GM23248 (cell line): ENCODE measurements at regions not wholly inside any gene's neighbourhood (a gene's known extent, or its start where the extent isn't known, plus 50 kb on each side); places are given as distances from the start of the nearest gene placed in this dataset.

ENCODE experiments used
- DNase-seq: peaks from one replicate; pipeline ENCODE4 v3.0.0-alpha.2; 2015
- H2AFZ ChIP-seq: fragments of 200-600 bp; sonication (generic); 2 replicates; pipeline ENCODE4 v1.6.1; 2016; ENCODE audit warnings: antibody characterized with exemption
- H3F3A ChIP-seq: fragments of 200-600 bp; sonication (generic); 2 replicates; pipeline ENCODE4 v1.6.1; 2016; ENCODE audit warnings: mild to moderate bottlenecking, antibody characterized with exemption, mixed run types; ENCODE audit not compliant: insufficient read depth
- H3K27ac ChIP-seq: fragments of 200-600 bp; sonication (generic); 2 replicates; pipeline ENCODE4 v1.5.1; 2016; ENCODE audit warnings: mild to moderate bottlenecking
- H3K27me3 ChIP-seq: fragments of 200-600 bp; sonication (generic); replicated peaks from 2 replicates; pipeline ENCODE4 v1.6.1; 2016; ENCODE audit warnings: mild to moderate bottlenecking; ENCODE audit not compliant: insufficient read depth
- H3K36me3 ChIP-seq: fragments of 200-600 bp; sonication (generic); 2 replicates; pipeline ENCODE4 v1.6.1; 2016; ENCODE audit warnings: low read depth, mild to moderate bottlenecking
- H3K4me1 ChIP-seq: fragments of 200-600 bp; sonication (generic); 2 replicates; pipeline ENCODE4 v1.6.1; 2016; ENCODE audit warnings: mild to moderate bottlenecking; ENCODE audit not compliant: insufficient read depth
- H3K4me2 ChIP-seq: fragments of 200-600 bp; sonication (generic); one replicate; pipeline ENCODE4 v1.6.1; 2016; ENCODE audit warnings: mild to moderate bottlenecking; ENCODE audit not compliant: unreplicated experiment
- H3K4me3 ChIP-seq: fragments of 200-600 bp; sonication (generic); 2 replicates; pipeline ENCODE4 v1.5.1; 2016; ENCODE audit warnings: mild to moderate bottlenecking
- H3K79me2 ChIP-seq: fragments of 200-600 bp; sonication (generic); 2 replicates; pipeline ENCODE4 v1.6.1; 2016; ENCODE audit warnings: mild to moderate bottlenecking; ENCODE audit not compliant: insufficient read depth
- H3K9ac ChIP-seq: fragments of 200-600 bp; sonication (generic); 2 replicates; pipeline ENCODE4 v1.6.1; 2016; ENCODE audit warnings: mild to moderate bottlenecking
- H3K9me2 ChIP-seq: fragments of 200-600 bp; sonication (generic); 2 replicates; pipeline ENCODE4 v1.6.1; 2016; ENCODE audit warnings: mixed run types, mild to moderate bottlenecking, moderate library complexity; ENCODE audit not compliant: insufficient read depth
- H3K9me3 ChIP-seq: fragments of 200-600 bp; sonication (generic); one replicate; pipeline ENCODE4 v1.6.1; 2017; ENCODE audit warnings: low read depth
- H4K20me1 ChIP-seq: fragments of 200-600 bp; sonication (generic); 2 replicates; pipeline ENCODE4 v1.6.0; 2016; ENCODE audit not compliant: insufficient read depth
- EZH2 ChIP-seq: fragments of 200-600 bp; sonication (generic); IDR thresholded peaks from 2 replicates; pipeline ENCODE4 v1.6.1; 2018; ENCODE audit warnings: antibody characterized with exemption, mild to moderate bottlenecking; ENCODE audit not compliant: insufficient read depth, poor library complexity, severe bottlenecking
- EZH2phosphoT487 ChIP-seq: fragments of 200-600 bp; sonication (generic); IDR thresholded peaks from 2 replicates; pipeline ENCODE4 v1.6.1; 2018; ENCODE audit warnings: antibody characterized with exemption, moderate library complexity, mild to moderate bottlenecking, low read depth; ENCODE audit not compliant: insufficient read depth
- WGBS, 2 experiments: methylation state at CpG; one replicate each; pipeline ENCODE4 v1.1.6; 2015 to 2017; ENCODE audit warnings: low lambda C conversion rate in 2 of 2, low coverage in 1 of 2; ENCODE audit errors: missing lambda C conversion rate in 2 of 2; 5-methylcytosine and 5-hydroxymethylcytosine counted together
- in situ Hi-C: fragments of 300-500 bp; cut with MboI; formaldehyde crosslinking; loops from 2 replicates; pipeline ENCODE4 v1.15.0; 2020

DNA sequence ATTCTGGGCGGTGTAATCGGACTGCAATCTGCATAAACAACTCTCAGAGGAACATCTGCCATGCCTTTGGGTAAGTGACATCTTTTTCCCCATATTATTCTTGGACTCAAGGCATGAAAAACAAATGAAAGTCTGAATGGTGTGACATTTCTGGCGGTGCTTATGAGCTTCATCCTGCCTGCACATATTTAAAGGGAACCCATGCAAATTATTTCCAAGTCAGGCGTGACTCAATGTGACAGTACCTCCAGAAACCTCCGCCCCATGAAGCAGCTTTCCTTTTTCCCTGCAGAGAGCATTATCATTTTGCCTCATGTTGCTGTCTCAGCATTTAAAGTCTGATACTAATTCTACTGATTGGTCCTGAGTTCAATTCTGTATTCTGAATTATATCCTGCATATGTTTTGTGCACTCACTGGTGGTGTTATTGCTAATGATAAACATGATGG, 585.4 kb downstream of the SNAPC1 start:
- no peaks in the 10 kb centered on the region for H3K36me3 ChIP-seq
- no peak overlapping the region for H3K4me3 ChIP-seq
- H3K4me1 ChIP-seq = no peaks in the 10 kb centered on the region
- DNase-seq = no peak
- TF ChIP-seq EZH2 (no peak), EZH2phosphoT487 (no peak)
- in situ Hi-C loops = no loop called here
- H3K9ac ChIP-seq = no peak overlapping the region
- H3K9me3 ChIP-seq = no peaks in the 10 kb centered on the region
- H3K4me2 ChIP-seq = no peak overlapping the region
- H3K9me2 ChIP-seq = no peaks in the 10 kb centered on the region
- H3K27ac ChIP-seq = no peak overlapping the region
- no peaks in the 10 kb centered on the region for H3K27me3 ChIP-seq
- H3F3A ChIP-seq = no peaks in the 10 kb centered on the region
- WGBS, 2 experiments = 9 to 10% methylated on average over 5 of the region's 5 CpGs
- H4K20me1 ChIP-seq = no peaks in the 10 kb centered on the region
- no peaks in the 10 kb centered on the region for H3K79me2 ChIP-seq
- H2AFZ ChIP-seq = no peak overlapping the region

DNA sequence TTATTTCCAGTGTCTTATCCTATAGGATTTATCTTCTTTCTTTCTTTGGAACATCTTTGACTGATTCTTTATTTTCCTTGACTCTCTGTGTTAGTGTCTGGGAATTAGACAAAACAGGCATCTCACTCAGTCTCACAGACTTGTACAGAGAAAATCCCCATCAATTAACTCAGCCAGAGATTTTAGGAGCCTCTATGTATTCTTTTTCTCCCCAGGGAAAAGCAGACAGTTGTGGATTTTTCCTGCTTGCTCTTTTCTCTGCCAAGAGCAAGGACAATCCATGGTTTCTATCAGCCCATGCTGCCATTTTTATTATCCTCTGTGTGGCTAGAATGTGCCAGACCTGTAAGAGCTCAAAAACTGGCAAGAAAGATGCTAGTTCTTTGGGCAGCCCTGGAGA, 595.1 kb downstream of the SNAPC1 start:
- no peaks in the 10 kb centered on the region for H3K36me3 ChIP-seq
- no peak overlapping the region for H3K27ac ChIP-seq
- H3K27me3 ChIP-seq = no peaks in the 10 kb centered on the region
- H2AFZ ChIP-seq = no peak overlapping the region
- no peaks in the 10 kb centered on the region for H3F3A ChIP-seq
- H4K20me1 ChIP-seq = no peaks in the 10 kb centered on the region
- no peak for DNase-seq
- in situ Hi-C loops = no loop called here
- H3K4me1 ChIP-seq = no peaks in the 10 kb centered on the region
- no peaks in the 10 kb centered on the region for H3K9me2 ChIP-seq
- TF ChIP-seq EZH2phosphoT487 (no peak), EZH2 (no peak)
- H3K9me3 ChIP-seq = no peaks in the 10 kb centered on the region
- no peak overlapping the region for H3K4me2 ChIP-seq
- H3K79me2 ChIP-seq = no peaks in the 10 kb centered on the region
- H3K4me3 ChIP-seq = no peak overlapping the region
- H3K9ac ChIP-seq = no peak overlapping the region

DNA sequence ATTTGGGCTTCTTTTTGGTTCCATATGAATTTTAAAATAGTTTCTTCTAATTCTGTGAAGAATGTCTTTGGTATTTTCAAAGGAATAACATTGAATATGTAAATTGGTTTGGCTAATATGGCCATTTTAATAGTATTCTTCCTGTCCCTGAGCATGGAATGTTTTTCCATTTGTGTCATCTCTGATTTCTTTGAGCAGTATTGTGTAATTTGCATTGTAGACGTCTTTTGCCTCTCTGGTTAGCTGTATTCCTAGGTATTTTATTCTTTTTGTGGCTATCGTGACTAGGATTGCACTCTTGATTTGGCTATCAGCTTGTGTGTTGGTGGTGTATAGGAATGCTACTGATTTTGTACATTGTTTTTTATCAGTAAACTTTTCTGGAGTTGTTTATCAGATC, 601.9 kb downstream of the SNAPC1 start:
- H2AFZ ChIP-seq = no peak overlapping the region
- in situ Hi-C loops = no loop called here
- no peaks in the 10 kb centered on the region for H3F3A ChIP-seq
- DNase-seq = no peak
- H3K9me2 ChIP-seq = no peaks in the 10 kb centered on the region
- no peak overlapping the region for H3K9ac ChIP-seq
- TF ChIP-seq EZH2 (no peak), EZH2phosphoT487 (no peak)
- no peaks in the 10 kb centered on the region for H3K4me1 ChIP-seq
- WGBS, 2 experiments = 10% methylated on average over 2 of the region's 2 CpGs
- no peaks in the 10 kb centered on the region for H4K20me1 ChIP-seq
- H3K36me3 ChIP-seq = no peaks in the 10 kb centered on the region
- H3K79me2 ChIP-seq = no peaks in the 10 kb centered on the region
- no peaks in the 10 kb centered on the region for H3K9me3 ChIP-seq
- H3K4me3 ChIP-seq = no peak overlapping the region
- H3K27ac ChIP-seq = no peak overlapping the region
- no peaks in the 10 kb centered on the region for H3K27me3 ChIP-seq
- no peak overlapping the region for H3K4me2 ChIP-seq

DNA sequence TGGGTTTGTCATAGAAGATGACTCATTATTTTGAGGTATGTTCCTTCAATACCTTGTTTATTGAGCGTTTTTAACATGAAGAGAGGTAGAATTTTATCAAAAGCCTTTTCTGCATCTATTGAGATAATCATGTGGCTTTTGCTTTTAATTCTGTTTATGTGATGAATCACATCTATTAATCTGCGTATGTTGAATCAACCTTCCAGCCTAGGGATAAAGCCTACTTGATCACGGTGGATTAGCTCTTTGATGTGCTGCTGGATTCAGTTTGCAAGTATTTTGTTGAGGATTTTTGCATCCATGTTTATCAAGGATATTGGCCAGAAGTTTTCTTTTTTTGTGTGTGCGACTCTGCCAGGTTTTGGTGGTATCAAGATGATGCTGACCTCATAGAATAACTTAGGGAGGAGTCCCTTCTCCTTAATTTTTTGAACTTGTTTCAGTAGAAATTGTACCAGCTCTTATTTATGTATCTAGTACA, 602.6 kb downstream of the SNAPC1 start:
- no peak overlapping the region for H3K27ac ChIP-seq
- no peak overlapping the region for H3K4me2 ChIP-seq

DNA sequence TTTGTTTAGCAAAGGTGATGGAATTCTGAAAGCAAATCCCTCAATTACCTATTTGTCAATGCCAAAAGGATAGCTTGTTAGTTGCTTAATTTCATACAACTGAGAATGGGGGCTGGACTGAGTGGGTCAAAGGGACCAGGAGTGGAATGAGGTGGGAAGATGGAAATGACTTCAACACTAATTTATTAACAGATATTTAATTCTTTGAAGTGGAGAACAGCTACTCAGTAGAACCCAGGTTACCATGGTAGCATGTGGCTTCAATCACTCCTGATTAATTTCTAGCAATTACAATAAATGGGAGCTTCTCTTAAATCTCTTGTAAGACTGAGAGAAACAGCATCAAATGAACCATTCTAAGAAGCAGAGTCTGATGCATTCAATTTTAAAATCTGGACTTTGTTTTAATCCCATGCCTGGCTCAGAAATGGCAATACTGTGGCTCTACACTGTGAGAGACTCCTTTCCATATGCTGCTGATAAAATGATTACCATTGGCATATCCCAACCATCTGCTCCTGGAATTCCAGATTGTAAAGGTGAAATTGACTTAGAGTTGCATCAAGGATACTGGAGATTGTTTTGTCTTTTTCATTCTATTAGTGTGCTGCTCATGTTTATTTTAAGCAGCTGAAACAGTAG, 607.8 kb downstream of the SNAPC1 start:
- Histone ChIP-seq H2AFZ (no peak overlapping the region), H3K9me3 (no peaks in the 10 kb centered on the region), H3K9ac (no peak overlapping the region), H3K4me2 (no peak overlapping the region), H3K36me3 (no peaks in the 10 kb centered on the region), H3K4me3 (no peak overlapping the region), H3F3A (no peaks in the 10 kb centered on the region), H3K4me1 (no peaks in the 10 kb centered on the region), H3K9me2 (no peaks in the 10 kb centered on the region), H4K20me1 (no peaks in the 10 kb centered on the region), H3K79me2 (no peaks in the 10 kb centered on the region), H3K27me3 (no peaks in the 10 kb centered on the region), H3K27ac (no peak overlapping the region)
- no peak for DNase-seq
- in situ Hi-C loops = no loop called here
- TF ChIP-seq EZH2phosphoT487 (no peak), EZH2 (no peak)

More for the DNA sequence above, 602.6 kb downstream of the SNAPC1 start:
- Histone ChIP-seq H3F3A (no peaks in the 10 kb centered on the region), H3K4me1 (no peaks in the 10 kb centered on the region), H3K9me2 (no peaks in the 10 kb centered on the region), H3K9me3 (no peaks in the 10 kb centered on the region), H3K27me3 (no peaks in the 10 kb centered on the region), H3K4me3 (no peak overlapping the region), H2AFZ (no peak overlapping the region), H3K79me2 (no peaks in the 10 kb centered on the region), H4K20me1 (no peaks in the 10 kb centered on the region), H3K9ac (no peak overlapping the region), H3K36me3 (no peaks in the 10 kb centered on the region)
- in situ Hi-C loops = no loop called here
- WGBS, 2 experiments = 6 to 15% methylated on average over 4 of the region's 4 CpGs
- TF ChIP-seq EZH2 (no peak), EZH2phosphoT487 (no peak)
- DNase-seq = no peak
